Endothelial cell (in vitro differentiated cells): ENCODE measurements at regions not wholly inside any gene's neighbourhood (a gene's known extent, or its start where the extent isn't known, plus 50 kb on each side); places are given as distances from the start of the nearest gene placed in this dataset.

Source experiments
- DNase-seq: peaks from one replicate; pipeline ENCODE4 v3.0.0; 2021; ENCODE audit warnings: low spot score
- H3K27ac Mint-ChIP-seq: one replicate; pipeline ENCODE4 v1.8.0; 2021; ENCODE audit warnings: mixed read lengths, inconsistent platforms; ENCODE audit not compliant: unreplicated experiment
- H3K27me3 Mint-ChIP-seq: one replicate; pipeline ENCODE4 v1.8.0; 2021; ENCODE audit warnings: mild to moderate bottlenecking, moderate library complexity, mixed read lengths, inconsistent platforms; ENCODE audit not compliant: unreplicated experiment
- H3K36me3 Mint-ChIP-seq: one replicate; pipeline ENCODE4 v1.8.0; 2021; ENCODE audit warnings: mild to moderate bottlenecking, low read depth, mixed read lengths, inconsistent platforms; ENCODE audit not compliant: unreplicated experiment
- H3K4me1 Mint-ChIP-seq: one replicate; pipeline ENCODE4 v1.8.0; 2021; ENCODE audit warnings: mild to moderate bottlenecking, mixed read lengths, inconsistent platforms; ENCODE audit not compliant: unreplicated experiment
- H3K4me3 Mint-ChIP-seq: one replicate; pipeline ENCODE4 v1.8.0; 2021; ENCODE audit warnings: mild to moderate bottlenecking, mixed read lengths, inconsistent platforms; ENCODE audit not compliant: unreplicated experiment
- H3K9me3 Mint-ChIP-seq: one replicate; pipeline ENCODE4 v1.8.0; 2021; ENCODE audit warnings: mixed read lengths, inconsistent platforms; ENCODE audit not compliant: unreplicated experiment
- TF ChIP-seq, protein P1 (sequence below): fragments of 200-600 bp; sonication (generic); IDR thresholded peaks from one replicate; pipeline ENCODE4 v1.5.0; 2021; ENCODE audit warnings: antibody characterized with exemption; ENCODE audit not compliant: unreplicated experiment

- Mint-ChIP-seq H3K36me3 (no peaks in the 10 kb centered on the region), H3K9me3 (no peaks in the 10 kb centered on the region), H3K4me1 (no peaks in the 10 kb centered on the region), H3K27ac (no peak overlapping the region), H3K4me3 (no peak overlapping the region), H3K27me3 (no peaks in the 10 kb centered on the region)
- DNase-seq: no peak
- TF ChIP-seq, protein P1, sequence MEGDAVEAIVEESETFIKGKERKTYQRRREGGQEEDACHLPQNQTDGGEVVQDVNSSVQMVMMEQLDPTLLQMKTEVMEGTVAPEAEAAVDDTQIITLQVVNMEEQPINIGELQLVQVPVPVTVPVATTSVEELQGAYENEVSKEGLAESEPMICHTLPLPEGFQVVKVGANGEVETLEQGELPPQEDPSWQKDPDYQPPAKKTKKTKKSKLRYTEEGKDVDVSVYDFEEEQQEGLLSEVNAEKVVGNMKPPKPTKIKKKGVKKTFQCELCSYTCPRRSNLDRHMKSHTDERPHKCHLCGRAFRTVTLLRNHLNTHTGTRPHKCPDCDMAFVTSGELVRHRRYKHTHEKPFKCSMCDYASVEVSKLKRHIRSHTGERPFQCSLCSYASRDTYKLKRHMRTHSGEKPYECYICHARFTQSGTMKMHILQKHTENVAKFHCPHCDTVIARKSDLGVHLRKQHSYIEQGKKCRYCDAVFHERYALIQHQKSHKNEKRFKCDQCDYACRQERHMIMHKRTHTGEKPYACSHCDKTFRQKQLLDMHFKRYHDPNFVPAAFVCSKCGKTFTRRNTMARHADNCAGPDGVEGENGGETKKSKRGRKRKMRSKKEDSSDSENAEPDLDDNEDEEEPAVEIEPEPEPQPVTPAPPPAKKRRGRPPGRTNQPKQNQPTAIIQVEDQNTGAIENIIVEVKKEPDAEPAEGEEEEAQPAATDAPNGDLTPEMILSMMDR: no peak
These were observed 376.5 kb upstream of the ACVR2A start for GRCh38 chr2:147468349-147468748.

GRCh38 chr2:147467441-147467840, 377.4 kb upstream of the ACVR2A start:
- Mint-ChIP-seq H3K27ac (no peak overlapping the region), H3K36me3 (no peaks in the 10 kb centered on the region), H3K9me3 (no peaks in the 10 kb centered on the region), H3K4me3 (no peak overlapping the region), H3K4me1 (no peaks in the 10 kb centered on the region), H3K27me3 (no peaks in the 10 kb centered on the region)
- DNase-seq: no peak
- TF ChIP-seq, protein P1: no peak

DNA sequence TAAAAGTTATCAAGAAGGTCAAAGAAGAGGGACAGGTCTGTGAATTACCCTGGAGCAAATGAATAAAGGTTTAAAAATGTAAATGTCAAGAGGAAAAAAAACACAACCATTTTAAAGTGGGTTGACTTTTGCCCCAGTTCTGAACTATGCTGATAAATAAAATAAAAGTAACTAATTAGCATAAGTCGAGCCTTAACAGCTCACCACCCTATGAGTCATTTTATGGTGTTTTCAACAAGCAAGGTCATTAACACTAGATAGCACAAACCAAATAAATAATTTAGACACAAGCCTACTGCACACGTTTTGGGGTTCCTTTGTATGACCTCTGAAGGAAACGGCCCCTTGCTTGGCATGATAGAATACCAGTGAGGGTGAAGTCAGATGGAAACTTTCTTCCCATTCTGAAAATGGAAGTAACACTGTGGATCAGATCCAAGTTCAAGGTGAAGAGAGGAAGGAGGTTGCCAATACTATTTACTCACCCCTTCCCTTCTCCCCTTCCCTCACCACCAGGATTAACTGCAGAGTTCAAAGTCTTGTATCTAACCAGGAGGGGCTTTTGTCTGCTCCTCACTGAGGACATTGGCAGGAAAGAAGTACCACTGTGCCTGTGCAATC, 380.0 kb upstream of the ACVR2A start:
- H3K27ac Mint-ChIP-seq: no peak overlapping the region
- peaks cover 4% of the 10 kb centered on the region for H3K4me1 Mint-ChIP-seq
- no peak overlapping the region for H3K4me3 Mint-ChIP-seq
- H3K27me3 Mint-ChIP-seq: no peaks in the 10 kb centered on the region
- no peaks in the 10 kb centered on the region for H3K36me3 Mint-ChIP-seq
- no peaks in the 10 kb centered on the region for H3K9me3 Mint-ChIP-seq
- no peak for DNase-seq
- TF ChIP-seq, protein P1: no peak

GRCh38 chr2:147463881-147464520, 380.8 kb upstream of the ACVR2A start:
- Mint-ChIP-seq H3K4me1 (peaks cover 4% of the 10 kb centered on the region), H3K4me3 (no peak overlapping the region), H3K27me3 (no peaks in the 10 kb centered on the region), H3K36me3 (no peaks in the 10 kb centered on the region), H3K27ac (no peak overlapping the region), H3K9me3 (no peaks in the 10 kb centered on the region)
- TF ChIP-seq, protein P1: no peak
- no peak for DNase-seq

- no peak overlapping the region for H3K27ac Mint-ChIP-seq
- no peak overlapping the region for H3K4me3 Mint-ChIP-seq
- TF ChIP-seq, protein P1: no peak
- H3K27me3 Mint-ChIP-seq: no peaks in the 10 kb centered on the region
- no peaks in the 10 kb centered on the region for H3K36me3 Mint-ChIP-seq
- H3K4me1 Mint-ChIP-seq: peaks cover 4% of the 10 kb centered on the region
- no peak for DNase-seq
- H3K9me3 Mint-ChIP-seq: no peaks in the 10 kb centered on the region
These were observed 384.7 kb upstream of the ACVR2A start for GRCh38 chr2:147460155-147460554.
